Coronary artery (tissue), 2 donors: ENCODE measurements at regions not wholly inside any gene's neighbourhood (a gene's known extent, or its start where the extent isn't known, plus 50 kb on each side); places are given as distances from the start of the nearest gene placed in this dataset.

Experiments
- DNase-seq: peaks from one replicate; pipeline ENCODE4 v3.0.0-alpha.2; 2017; ENCODE audit warnings: low spot score
- H3K27ac ChIP-seq, 2 donors: fragments of 200-600 bp; sonication (generic); one replicate each; pipeline ENCODE4 v1.5.1; 2016 to 2019
- H3K4me3 ChIP-seq: fragments of 200-600 bp; sonication (generic); 2 replicates; pipeline ENCODE4 v1.5.1; 2016; ENCODE audit warnings: mild to moderate bottlenecking, moderate library complexity
- TF ChIP-seq, protein P1 (sequence below): fragments of 200-600 bp; sonication (generic); IDR thresholded peaks from one replicate; pipeline ENCODE4 v1.5.1; 2019; ENCODE audit warnings: antibody characterized with exemption

DNA sequence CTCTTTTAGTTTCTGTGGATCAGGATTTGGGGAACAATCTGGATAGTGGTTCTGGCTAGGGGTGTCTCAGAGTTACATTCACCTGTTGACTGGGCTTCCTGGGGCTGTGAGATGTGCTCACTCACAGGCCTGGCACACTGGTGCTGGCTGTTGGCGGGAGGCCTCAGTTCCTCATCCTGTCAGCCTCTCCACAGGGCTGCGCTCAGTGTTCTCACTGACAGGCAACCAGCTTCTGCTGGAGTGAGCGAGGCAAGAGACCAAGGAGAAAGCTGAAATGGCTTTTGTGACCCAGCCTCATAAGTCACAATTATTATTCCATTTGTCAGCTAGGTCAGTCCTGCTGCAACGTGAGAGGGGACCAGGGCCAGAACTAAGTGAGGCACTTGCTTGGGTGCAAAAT lies 180.6 kb upstream of the GLI2 start:
- TF ChIP-seq, protein P1, sequence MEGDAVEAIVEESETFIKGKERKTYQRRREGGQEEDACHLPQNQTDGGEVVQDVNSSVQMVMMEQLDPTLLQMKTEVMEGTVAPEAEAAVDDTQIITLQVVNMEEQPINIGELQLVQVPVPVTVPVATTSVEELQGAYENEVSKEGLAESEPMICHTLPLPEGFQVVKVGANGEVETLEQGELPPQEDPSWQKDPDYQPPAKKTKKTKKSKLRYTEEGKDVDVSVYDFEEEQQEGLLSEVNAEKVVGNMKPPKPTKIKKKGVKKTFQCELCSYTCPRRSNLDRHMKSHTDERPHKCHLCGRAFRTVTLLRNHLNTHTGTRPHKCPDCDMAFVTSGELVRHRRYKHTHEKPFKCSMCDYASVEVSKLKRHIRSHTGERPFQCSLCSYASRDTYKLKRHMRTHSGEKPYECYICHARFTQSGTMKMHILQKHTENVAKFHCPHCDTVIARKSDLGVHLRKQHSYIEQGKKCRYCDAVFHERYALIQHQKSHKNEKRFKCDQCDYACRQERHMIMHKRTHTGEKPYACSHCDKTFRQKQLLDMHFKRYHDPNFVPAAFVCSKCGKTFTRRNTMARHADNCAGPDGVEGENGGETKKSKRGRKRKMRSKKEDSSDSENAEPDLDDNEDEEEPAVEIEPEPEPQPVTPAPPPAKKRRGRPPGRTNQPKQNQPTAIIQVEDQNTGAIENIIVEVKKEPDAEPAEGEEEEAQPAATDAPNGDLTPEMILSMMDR, result no peak
- DNase-seq, result no peak
- no peak overlapping the region for H3K27ac ChIP-seq

DNA sequence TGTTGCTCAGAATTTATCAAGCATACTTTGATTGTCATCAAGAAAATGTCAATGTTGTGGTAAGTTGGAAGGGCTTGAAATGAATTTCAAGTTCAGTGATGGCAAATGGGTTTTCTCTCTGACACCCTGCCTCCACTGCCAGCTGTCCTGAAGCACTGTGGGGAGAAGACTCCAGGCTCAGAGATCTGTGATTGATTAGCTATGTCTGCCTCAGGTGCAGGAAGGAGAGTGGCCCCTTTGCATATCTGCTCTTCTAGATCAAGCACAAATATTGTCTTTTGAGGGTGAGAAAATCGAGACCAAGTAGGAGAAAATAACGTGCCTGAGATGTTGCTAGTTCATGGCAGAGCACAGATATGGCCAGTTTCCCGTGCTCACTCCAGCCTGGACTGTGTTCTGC lies 178.8 kb upstream of the GLI2 start:
- no peak overlapping the region for H3K27ac ChIP-seq
- DNase-seq, result no peak
- no peak overlapping the region for H3K4me3 ChIP-seq
- TF ChIP-seq, protein P1, result no peak

More for the DNA sequence above, 180.6 kb upstream of the GLI2 start:
- no peak overlapping the region for H3K4me3 ChIP-seq

DNA sequence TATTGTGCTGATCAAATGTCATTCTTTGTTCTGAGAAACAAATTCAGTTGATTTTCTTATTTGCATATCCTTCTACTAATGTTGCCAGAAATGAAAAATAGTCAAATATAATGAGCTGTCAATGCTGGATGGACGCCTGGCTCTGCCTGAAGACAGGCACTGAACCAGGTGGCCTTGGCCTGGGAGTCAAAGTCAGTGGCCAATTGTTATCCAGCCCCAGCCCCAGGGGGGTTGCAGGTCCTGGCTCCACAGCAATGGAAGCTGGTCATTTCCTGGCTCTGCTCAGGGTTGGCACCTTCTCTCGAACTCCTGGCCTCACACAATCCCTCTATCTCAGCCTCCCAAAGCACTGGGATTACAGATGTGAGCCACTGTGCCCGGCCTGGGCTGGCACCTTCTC lies 176.8 kb upstream of the GLI2 start:
- no peak for DNase-seq
- Histone ChIP-seq H3K4me3 (no peak overlapping the region), H3K27ac (no peak overlapping the region)
- TF ChIP-seq, protein P1, result no peak

DNA sequence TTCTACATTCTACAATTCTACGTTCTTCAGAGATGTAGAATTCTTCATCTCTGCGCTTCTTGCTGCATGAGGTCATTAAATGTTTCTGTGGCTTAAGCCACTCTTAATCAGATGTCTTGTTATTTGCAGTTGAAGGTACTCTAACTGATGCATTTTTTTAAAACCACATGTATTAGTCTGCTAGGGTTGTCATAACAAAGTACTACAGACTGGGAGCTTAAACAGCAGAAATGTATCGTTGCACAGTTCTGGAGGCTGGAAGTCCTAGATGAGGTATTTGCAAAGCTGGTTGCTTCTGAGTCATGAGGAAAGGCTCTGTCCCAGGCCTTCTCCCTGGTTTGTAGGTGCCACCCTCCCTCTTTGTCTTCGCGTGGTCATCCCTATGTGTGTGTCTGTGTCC lies 176.3 kb upstream of the GLI2 start:
- TF ChIP-seq, protein P1, result no peak
- no peak for DNase-seq
- Histone ChIP-seq H3K4me3 (no peak overlapping the region), H3K27ac (no peak overlapping the region)

DNA sequence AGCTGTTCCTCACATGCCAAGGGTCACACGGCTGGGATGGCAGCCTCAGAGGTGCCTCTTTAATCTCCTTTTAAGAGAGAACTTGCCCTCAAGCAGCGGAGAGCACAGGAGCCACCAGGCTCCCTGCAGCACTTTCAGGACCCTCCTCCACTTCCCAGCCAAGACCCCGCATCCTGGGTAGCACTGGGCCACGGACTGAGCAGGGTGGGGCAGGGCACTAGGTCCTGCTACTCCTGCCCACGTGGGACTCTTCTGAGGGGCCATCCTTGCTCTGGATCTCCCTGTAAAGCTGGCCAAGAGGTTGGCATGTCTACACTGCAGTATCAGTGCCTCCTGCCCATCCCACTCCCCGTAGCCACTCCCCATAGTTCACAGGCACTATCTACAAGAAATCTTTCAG lies 175.3 kb upstream of the GLI2 start:
- TF ChIP-seq, protein P1, result no peak
- no peak overlapping the region for H3K4me3 ChIP-seq
- DNase-seq, result no peak
- H3K27ac ChIP-seq, result no peak overlapping the region

DNA sequence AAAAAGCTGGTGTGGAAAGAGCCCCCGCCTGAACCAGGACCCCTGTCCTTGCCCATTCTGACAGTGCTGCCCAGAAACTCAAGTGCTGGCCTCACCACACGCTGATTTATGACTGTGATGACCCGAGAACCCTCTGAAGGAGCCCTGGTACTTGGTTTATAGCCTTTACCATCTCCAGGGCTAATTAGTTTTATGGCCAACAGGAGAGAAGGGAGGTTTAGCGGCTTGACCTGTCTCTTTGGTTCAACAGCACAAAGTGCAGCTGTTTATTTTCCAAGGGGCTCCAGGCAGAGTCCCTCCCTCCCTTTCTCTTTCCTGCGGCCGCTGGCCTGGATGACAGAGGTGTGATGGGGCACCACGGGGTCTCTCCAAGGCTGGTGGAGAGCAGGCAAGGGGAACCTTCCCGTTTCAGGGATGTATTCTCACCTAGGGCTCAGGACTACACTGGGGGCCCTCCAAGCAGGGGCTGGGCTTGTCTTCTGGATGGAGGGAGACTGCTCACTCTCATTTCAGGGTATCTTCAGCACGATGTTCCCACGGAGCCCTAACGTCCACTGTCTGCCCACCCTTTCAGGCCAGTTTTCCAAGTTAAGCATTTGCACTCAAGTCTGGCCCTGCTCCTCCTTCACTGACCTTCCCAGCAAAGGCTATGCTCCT lies 174.2 kb upstream of the GLI2 start:
- Histone ChIP-seq H3K27ac (no peak overlapping the region), H3K4me3 (no peak overlapping the region)
- TF ChIP-seq, protein P1, result no peak
- no peak for DNase-seq

DNA sequence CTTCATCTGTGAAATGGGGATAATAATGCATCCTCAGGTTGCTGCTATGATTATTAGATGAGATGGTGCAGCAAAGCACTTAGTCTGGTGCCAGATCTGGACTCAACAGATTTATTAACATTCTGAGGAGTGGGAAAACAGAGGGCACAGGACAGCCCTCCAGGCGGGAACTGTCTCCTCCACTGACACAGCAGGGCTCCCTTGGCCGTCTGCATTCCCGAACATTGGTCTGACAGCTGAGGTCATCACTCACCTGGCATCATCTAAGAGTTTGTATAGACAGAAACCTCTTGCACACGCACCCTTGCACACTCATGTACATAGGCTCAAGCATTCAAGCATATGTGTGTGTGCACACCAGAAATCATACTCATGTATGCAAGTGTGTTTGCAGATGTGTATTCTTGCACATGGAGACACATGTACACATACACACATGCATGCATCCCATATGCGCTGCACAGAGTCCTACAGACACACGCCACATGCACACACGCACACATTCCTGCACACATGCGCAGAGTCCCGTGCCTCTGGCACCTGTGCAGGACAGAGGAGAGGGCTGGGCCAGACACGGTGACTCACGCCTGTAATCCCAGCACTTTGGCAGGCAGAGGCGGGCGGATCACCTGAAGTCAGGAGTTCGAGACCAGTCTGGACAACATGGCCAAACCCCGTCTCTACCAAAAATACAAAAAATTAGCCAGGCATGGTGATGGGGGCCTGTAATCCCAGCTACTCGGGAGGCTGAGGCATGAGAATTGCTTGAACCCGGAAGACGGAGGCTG lies 173.3 kb upstream of the GLI2 start:
- no peak for DNase-seq
- H3K4me3 ChIP-seq, result no peak overlapping the region
- H3K27ac ChIP-seq, result no peak overlapping the region
- TF ChIP-seq, protein P1, result no peak
